HL-60 (cell line): ENCODE measurements at regions not wholly inside any gene's neighbourhood (a gene's known extent, or its start where the extent isn't known, plus 50 kb on each side); places are given as distances from the start of the nearest gene placed in this dataset.

Experiments used
- DNase-seq, 2 experiments: peaks; one replicate each; pipeline ENCODE4 v3.0.0-alpha.2; 2010 to 2020; ENCODE audit warnings: low read depth in 1 of 2, low spot score in 1 of 2
- H3K27ac ChIP-seq: fragments of 250-450 bp; sonication (Bioruptor Pico); replicated peaks from 2 replicates; pipeline ENCODE4 v1.5.1; 2020; ENCODE audit warnings: mild to moderate bottlenecking, moderate library complexity
- H3K27me3 ChIP-seq: fragments of 250-450 bp; sonication (Bioruptor Pico); 2 replicates; pipeline ENCODE4 v1.5.1; 2021; ENCODE audit warnings: mild to moderate bottlenecking, moderate library complexity; ENCODE audit not compliant: insufficient read depth, poor library complexity, severe bottlenecking
- H3K4me3 ChIP-seq: replicated peaks from 2 replicates; pipeline ENCODE4 v1.5.1; 2011; ENCODE audit warnings: mild to moderate bottlenecking, control low read depth, low read length; ENCODE audit not compliant: insufficient read depth
- GABPA ChIP-seq: IDR thresholded peaks from 2 replicates; pipeline ENCODE4 v1.6.1; 2012; ENCODE audit warnings: low read depth
- POLR2AphosphoS5 ChIP-seq: IDR thresholded peaks from 2 replicates; pipeline ENCODE4 v1.6.1; 2012; ENCODE audit warnings: low read depth
- SPI1 ChIP-seq: IDR thresholded peaks from 2 replicates; pipeline ENCODE4 v1.6.1; 2012; ENCODE audit warnings: low read depth, mild to moderate bottlenecking, borderline replicate concordance
- TF ChIP-seq, protein P1 (sequence below): IDR thresholded peaks from 2 replicates; pipeline ENCODE4 v1.6.1; 2012; ENCODE audit warnings: low read depth; ENCODE audit not compliant: insufficient replicate concordance
- TF ChIP-seq, protein P2 (sequence below): IDR thresholded peaks from one replicate; pipeline ENCODE4 v1.5.1; 2011; ENCODE audit warnings: low read length, control low read depth, inconsistent platforms; ENCODE audit not compliant: insufficient read depth

DNA sequence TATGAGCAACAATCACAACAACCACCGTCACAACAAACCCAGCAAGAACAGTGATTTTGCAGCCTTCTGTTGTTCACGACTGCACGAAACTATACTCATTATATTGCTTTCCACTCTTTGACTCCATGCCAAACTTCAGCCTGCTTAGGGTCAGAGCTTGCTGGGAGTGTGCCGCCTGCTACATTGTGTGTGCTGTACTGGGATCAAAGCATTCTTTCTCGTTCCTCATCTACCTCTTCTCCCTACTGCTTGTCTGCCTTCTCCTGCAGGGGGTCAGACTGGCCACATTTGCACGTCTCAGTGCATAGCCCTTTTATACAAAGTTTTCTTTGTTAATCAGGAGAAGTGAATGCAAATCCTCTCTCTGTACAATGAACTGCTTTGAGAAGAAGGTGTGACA is 401.6 kb upstream of the CITED2 start:
- Histone ChIP-seq H3K27me3 (no peaks in the 10 kb centered on the region), H3K27ac (no peak overlapping the region), H3K4me3 (no peak overlapping the region)
- no peak for TF ChIP-seq SPI1
- no peak for TF ChIP-seq GABPA
- no peak for TF ChIP-seq POLR2AphosphoS5
- TF ChIP-seq, protein P1, sequence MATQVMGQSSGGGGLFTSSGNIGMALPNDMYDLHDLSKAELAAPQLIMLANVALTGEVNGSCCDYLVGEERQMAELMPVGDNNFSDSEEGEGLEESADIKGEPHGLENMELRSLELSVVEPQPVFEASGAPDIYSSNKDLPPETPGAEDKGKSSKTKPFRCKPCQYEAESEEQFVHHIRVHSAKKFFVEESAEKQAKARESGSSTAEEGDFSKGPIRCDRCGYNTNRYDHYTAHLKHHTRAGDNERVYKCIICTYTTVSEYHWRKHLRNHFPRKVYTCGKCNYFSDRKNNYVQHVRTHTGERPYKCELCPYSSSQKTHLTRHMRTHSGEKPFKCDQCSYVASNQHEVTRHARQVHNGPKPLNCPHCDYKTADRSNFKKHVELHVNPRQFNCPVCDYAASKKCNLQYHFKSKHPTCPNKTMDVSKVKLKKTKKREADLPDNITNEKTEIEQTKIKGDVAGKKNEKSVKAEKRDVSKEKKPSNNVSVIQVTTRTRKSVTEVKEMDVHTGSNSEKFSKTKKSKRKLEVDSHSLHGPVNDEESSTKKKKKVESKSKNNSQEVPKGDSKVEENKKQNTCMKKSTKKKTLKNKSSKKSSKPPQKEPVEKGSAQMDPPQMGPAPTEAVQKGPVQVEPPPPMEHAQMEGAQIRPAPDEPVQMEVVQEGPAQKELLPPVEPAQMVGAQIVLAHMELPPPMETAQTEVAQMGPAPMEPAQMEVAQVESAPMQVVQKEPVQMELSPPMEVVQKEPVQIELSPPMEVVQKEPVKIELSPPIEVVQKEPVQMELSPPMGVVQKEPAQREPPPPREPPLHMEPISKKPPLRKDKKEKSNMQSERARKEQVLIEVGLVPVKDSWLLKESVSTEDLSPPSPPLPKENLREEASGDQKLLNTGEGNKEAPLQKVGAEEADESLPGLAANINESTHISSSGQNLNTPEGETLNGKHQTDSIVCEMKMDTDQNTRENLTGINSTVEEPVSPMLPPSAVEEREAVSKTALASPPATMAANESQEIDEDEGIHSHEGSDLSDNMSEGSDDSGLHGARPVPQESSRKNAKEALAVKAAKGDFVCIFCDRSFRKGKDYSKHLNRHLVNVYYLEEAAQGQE = no peak
- TF ChIP-seq, protein P2, sequence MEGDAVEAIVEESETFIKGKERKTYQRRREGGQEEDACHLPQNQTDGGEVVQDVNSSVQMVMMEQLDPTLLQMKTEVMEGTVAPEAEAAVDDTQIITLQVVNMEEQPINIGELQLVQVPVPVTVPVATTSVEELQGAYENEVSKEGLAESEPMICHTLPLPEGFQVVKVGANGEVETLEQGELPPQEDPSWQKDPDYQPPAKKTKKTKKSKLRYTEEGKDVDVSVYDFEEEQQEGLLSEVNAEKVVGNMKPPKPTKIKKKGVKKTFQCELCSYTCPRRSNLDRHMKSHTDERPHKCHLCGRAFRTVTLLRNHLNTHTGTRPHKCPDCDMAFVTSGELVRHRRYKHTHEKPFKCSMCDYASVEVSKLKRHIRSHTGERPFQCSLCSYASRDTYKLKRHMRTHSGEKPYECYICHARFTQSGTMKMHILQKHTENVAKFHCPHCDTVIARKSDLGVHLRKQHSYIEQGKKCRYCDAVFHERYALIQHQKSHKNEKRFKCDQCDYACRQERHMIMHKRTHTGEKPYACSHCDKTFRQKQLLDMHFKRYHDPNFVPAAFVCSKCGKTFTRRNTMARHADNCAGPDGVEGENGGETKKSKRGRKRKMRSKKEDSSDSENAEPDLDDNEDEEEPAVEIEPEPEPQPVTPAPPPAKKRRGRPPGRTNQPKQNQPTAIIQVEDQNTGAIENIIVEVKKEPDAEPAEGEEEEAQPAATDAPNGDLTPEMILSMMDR = no peak
- no peak for DNase-seq

DNA sequence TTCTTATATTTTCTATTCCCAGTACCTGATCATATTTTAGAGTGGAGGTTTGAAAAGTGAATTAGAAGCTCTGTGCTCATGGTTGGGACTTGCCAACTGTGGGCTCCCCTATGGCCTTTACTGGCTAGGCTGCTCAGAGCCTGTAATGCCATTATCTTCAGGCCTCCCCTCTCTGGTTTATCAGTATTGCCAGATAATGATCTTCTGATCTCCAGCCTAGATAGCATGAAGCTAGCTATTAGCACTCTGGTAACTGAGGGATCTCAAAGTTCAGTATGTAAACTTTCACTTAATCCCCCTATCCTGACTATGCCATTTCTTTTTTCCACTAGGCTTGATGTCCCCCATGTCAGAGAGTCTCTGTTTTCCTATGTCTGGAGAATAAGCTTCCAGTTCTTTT is 393.7 kb upstream of the CITED2 start:
- Histone ChIP-seq H3K4me3 (no peak overlapping the region), H3K27ac (no peak overlapping the region), H3K27me3 (no peaks in the 10 kb centered on the region)
- no peak for DNase-seq
- no peak for TF ChIP-seq POLR2AphosphoS5

DNA sequence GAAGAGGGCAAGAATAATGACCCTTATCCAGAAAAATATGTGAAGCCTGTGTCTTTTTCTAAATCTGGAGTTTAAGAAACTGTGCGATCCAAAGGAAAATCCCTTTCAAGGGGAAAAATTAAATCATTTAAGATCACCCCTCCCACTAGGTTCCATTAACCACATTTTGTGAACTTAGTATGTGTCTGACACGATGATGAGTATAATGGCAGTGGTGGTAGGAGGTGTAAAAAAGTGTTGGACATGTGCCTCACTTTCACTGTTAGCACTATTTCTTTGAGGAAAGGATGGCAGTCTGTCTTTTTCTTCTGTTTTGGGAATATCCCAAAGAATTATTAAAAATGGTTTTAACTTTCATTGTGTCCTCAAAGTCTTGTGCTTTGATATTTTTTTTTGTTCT is 392.3 kb upstream of the CITED2 start:
- TF ChIP-seq, protein P2 = no peak
- TF ChIP-seq GABPA (no peak), SPI1 (no peak), POLR2AphosphoS5 (no peak)
- TF ChIP-seq, protein P1 = no peak
- no peak for DNase-seq
- Histone ChIP-seq H3K27ac (no peak overlapping the region), H3K27me3 (no peaks in the 10 kb centered on the region), H3K4me3 (no peak overlapping the region)

DNA sequence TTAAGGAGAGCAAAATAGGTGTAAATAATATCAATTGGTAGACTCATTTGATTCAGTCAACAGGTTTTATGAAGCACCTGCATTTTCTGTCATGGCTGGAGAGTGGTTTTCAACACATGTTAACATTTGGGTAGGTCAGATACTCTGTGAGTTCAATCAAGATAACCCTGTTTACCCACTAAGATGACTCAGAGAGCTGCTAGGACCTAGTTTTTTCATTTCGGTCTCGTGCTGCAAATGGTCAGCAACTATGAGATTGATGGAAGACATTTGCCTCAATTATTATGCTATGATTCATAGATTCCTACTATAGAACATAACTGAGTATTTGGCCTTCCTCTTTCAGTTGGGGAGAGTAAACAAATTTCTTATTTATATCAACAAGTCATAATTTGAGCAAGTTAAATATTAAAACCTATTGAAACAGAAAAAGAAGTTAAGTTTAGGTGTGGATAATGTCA is 391.4 kb upstream of the CITED2 start:
- Histone ChIP-seq H3K27ac (no peak overlapping the region), H3K4me3 (no peak overlapping the region), H3K27me3 (no peaks in the 10 kb centered on the region)
- TF ChIP-seq GABPA = no peak
- TF ChIP-seq, protein P1 = no peak
- TF ChIP-seq, protein P2 = no peak
- TF ChIP-seq SPI1 = no peak
- no peak for TF ChIP-seq POLR2AphosphoS5
- no peak for DNase-seq
